ENCODE measurements at regions not wholly inside any gene's neighbourhood (a gene's known extent, or its start where the extent isn't known, plus 50 kb on each side); places are given as distances from the start of the nearest gene placed in this dataset.

DNA sequence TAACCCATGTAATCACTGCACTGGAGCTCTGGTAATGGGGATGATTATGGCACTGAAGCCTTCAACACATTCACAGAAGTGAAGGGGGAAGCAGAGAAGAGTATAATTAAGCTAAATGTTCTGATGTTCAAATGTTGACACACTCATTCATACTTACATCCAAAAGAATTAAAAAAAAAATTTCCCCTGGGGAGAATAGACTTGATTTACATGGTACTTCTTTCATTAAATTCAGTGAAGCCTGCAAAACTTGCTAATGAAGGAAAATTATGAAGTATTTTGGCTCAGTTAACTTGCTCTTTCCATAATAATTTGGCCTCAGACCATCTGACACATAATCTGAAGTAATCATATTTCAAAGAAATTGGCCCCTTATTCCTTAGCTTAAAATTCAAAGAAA, 428.8 kb downstream of the SH3GL2 start (continued):
- TF ChIP-seq, protein P1, sequence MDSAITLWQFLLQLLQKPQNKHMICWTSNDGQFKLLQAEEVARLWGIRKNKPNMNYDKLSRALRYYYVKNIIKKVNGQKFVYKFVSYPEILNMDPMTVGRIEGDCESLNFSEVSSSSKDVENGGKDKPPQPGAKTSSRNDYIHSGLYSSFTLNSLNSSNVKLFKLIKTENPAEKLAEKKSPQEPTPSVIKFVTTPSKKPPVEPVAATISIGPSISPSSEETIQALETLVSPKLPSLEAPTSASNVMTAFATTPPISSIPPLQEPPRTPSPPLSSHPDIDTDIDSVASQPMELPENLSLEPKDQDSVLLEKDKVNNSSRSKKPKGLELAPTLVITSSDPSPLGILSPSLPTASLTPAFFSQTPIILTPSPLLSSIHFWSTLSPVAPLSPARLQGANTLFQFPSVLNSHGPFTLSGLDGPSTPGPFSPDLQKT (CRISPR knock-in tag; IDR thresholded peaks at IDR 0.05; ENCODE audit: borderline replicate concordance), result no peak
- TF ChIP-seq FLYWCH1 (CRISPR knock-in tag; IDR thresholded peaks at IDR 0.05), result no peak

DNA sequence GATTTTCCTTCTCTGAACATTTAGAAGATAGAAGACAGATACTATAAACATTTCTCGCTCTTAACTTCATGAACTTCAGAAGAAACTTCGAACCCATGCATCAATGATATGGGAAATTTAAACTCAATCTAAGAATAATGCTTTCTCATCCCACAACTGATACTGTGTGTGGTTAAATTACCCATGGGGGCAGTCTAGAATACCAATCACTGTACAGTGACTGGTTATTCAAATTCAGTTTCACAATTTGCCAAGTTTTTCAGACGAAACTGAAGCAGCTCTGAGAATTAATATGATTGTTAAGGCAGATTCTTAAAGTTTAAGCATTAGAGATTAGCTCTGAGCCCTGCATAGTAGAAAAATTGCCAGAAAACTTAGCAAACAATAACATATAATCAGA, 431.0 kb downstream of the SH3GL2 start:
- DNase-seq (ENCODE audit: low spot score), result no peak
- H3K79me2 ChIP-seq (ENCODE audit: insufficient read depth, low read length), result no peaks in the 10 kb centered on the region
- no peaks in the 10 kb centered on the region for H3K4me1 ChIP-seq (ENCODE audit: insufficient read depth, low read length)
- no peaks in the 10 kb centered on the region for H3K36me3 ChIP-seq (replicated peaks in 1 of 2; ENCODE audit: control insufficient read depth in 1 of 2, insufficient read depth in 2 of 2, low read length in 2 of 2)
- H3K4me3 ChIP-seq (replicated peaks in 1 of 3; ENCODE audit: insufficient read depth in 1 of 3, low read depth in 2 of 3, low read length in 3 of 3), result no peak overlapping the region
- H2AFZ ChIP-seq (ENCODE audit: low read length), result no peak overlapping the region
- ChIA-PET CTCF (ENCODE audit: low intra/inter-chr PET ratio, low total read pairs) (no interaction called here), POLR2A (no interaction called here)
- WGBS (ENCODE audit: low lambda C conversion rate), result 3% methylated on average over 3 of the region's 3 CpGs
- intact Hi-C loops (cut with micrococcal nuclease; ENCODE audit: unreplicated experiment), result no loop called here
- no peaks in the 10 kb centered on the region for H4K20me1 ChIP-seq (ENCODE audit: insufficient read depth, low read length)
- no peaks in the 10 kb centered on the region for H3K27me3 ChIP-seq (ENCODE audit: control insufficient read depth in 1 of 2, insufficient read depth in 2 of 2, low read length in 2 of 2)
- no peak overlapping the region for H3K9ac ChIP-seq (ENCODE audit: insufficient read depth, low read depth, low read length)
- no peak for ATAC-seq
- no peak overlapping the region for H3K27ac ChIP-seq (ENCODE audit: extremely low read length, insufficient read depth, low read length)
- in situ Hi-C loops (cut with HindIII; ENCODE audit: extremely low pct_ligation_motif_present, low pct_unique_long_range_greater_than_20kb), result no loop called here
- no TSS peak for BruUV-seq (replicated peaks)
- no peak for FAIRE-seq
- no peak overlapping the region for H3K4me2 ChIP-seq (ENCODE audit: low read depth, low read length)
- H3K9me3 ChIP-seq (ENCODE audit: low read length), result no peaks in the 10 kb centered on the region
- TF ChIP-seq GTF3A (CRISPR knock-in tag; conservative IDR thresholded peaks at IDR 0.05) (no peak), BORCS8-MEF2B (CRISPR knock-in tag; IDR thresholded peaks at IDR 0.05) (no peak), NCOR1 (IDR thresholded peaks at IDR 0.05; ENCODE audit: borderline replicate concordance, low read length) (no peak), MAFK (conservative IDR thresholded peaks at IDR 0.05 in 1 of 2, IDR thresholded peaks at IDR 0.05 in 1 of 2; ENCODE audit: low read length in 2 of 2) (no peak), ZNF7 (CRISPR knock-in tag; IDR thresholded peaks at IDR 0.05) (no peak), ZIK1 (CRISPR knock-in tag; IDR thresholded peaks at IDR 0.05; ENCODE audit: borderline replicate concordance, low read depth) (no peak), CHD4 (IDR thresholded peaks at IDR 0.05; ENCODE audit: borderline replicate concordance, low read length) (no peak), ZKSCAN1 (IDR thresholded peaks at IDR 0.05; ENCODE audit: low read length) (no peak), ZBTB42 (CRISPR knock-in tag; IDR thresholded peaks at IDR 0.05) (no peak), KLF16 (CRISPR knock-in tag; IDR thresholded peaks at IDR 0.05) (no peak)
- TF ChIP-seq, protein P2, sequence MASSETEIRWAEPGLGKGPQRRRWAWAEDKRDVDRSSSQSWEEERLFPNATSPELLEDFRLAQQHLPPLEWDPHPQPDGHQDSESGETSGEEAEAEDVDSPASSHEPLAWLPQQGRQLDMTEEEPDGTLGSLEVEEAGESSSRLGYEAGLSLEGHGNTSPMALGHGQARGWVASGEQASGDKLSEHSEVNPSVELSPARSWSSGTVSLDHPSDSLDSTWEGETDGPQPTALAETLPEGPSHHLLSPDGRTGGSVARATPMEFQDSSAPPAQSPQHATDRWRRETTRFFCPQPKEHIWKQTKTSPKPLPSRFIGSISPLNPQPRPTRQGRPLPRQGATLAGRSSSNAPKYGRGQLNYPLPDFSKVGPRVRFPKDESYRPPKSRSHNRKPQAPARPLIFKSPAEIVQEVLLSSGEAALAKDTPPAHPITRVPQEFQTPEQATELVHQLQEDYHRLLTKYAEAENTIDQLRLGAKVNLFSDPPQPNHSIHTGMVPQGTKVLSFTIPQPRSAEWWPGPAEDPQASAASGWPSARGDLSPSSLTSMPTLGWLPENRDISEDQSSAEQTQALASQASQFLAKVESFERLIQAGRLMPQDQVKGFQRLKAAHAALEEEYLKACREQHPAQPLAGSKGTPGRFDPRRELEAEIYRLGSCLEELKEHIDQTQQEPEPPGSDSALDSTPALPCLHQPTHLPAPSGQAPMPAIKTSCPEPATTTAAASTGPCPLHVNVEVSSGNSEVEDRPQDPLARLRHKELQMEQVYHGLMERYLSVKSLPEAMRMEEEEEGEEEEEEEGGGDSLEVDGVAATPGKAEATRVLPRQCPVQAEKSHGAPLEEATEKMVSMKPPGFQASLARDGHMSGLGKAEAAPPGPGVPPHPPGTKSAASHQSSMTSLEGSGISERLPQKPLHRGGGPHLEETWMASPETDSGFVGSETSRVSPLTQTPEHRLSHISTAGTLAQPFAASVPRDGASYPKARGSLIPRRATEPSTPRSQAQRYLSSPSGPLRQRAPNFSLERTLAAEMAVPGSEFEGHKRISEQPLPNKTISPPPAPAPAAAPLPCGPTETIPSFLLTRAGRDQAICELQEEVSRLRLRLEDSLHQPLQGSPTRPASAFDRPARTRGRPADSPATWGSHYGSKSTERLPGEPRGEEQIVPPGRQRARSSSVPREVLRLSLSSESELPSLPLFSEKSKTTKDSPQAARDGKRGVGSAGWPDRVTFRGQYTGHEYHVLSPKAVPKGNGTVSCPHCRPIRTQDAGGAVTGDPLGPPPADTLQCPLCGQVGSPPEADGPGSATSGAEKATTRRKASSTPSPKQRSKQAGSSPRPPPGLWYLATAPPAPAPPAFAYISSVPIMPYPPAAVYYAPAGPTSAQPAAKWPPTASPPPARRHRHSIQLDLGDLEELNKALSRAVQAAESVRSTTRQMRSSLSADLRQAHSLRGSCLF (CRISPR knock-in tag; IDR thresholded peaks at IDR 0.05; ENCODE audit: borderline replicate concordance), result no peak
- TF ChIP-seq, protein P3, sequence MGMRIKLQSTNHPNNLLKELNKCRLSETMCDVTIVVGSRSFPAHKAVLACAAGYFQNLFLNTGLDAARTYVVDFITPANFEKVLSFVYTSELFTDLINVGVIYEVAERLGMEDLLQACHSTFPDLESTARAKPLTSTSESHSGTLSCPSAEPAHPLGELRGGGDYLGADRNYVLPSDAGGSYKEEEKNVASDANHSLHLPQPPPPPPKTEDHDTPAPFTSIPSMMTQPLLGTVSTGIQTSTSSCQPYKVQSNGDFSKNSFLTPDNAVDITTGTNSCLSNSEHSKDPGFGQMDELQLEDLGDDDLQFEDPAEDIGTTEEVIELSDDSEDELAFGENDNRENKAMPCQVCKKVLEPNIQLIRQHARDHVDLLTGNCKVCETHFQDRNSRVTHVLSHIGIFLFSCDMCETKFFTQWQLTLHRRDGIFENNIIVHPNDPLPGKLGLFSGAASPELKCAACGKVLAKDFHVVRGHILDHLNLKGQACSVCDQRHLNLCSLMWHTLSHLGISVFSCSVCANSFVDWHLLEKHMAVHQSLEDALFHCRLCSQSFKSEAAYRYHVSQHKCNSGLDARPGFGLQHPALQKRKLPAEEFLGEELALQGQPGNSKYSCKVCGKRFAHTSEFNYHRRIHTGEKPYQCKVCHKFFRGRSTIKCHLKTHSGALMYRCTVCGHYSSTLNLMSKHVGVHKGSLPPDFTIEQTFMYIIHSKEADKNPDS (CRISPR knock-in tag; IDR thresholded peaks at IDR 0.05), result no peak
- TF ChIP-seq, protein P4, sequence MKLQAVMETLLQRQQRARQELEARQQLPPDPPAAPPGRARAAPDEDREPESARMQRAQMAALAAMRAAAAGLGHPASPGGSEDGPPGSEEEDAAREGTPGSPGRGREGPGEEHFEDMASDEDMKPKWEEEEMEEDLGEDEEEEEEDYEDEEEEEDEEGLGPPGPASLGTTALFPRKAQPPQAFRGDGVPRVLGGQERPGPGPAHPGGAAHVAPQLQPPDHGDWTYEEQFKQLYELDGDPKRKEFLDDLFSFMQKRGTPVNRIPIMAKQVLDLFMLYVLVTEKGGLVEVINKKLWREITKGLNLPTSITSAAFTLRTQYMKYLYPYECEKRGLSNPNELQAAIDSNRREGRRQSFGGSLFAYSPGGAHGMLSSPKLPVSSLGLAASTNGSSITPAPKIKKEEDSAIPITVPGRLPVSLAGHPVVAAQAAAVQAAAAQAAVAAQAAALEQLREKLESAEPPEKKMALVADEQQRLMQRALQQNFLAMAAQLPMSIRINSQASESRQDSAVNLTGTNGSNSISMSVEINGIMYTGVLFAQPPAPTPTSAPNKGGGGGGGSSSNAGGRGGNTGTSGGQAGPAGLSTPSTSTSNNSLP (IDR thresholded peaks at IDR 0.05; ENCODE audit: low read depth, low read length), result no peak

Measured in HepG2 (cell line).